Stimulated activated CD4-positive, alpha-beta T cell treated with anti-CD3 and anti-CD28 coated beads, TNF-alpha, amount 100 ng/mL, for 4 hours (primary cell): ENCODE measurements at regions not wholly inside any gene's neighbourhood (a gene's known extent, or its start where the extent isn't known, plus 50 kb on each side); places are given as distances from the start of the nearest gene placed in this dataset.

Experiments used
- DNase-seq, 3 experiments: peaks; one replicate each; pipeline ENCODE4 v3.0.0-alpha.2; 2020; ENCODE audit warnings: low read depth in 3 of 3

GRCh38 chr6:156564127-156564806 is 212.9 kb upstream of the ARID1B start:
- DNase-seq, result peak; percentile 52 to 64 (median 54)

- no peak for DNase-seq
Measured at GRCh38 chr6:156563714-156564113, 213.5 kb upstream of the ARID1B start.

- DNase-seq, result no peak
Measured at GRCh38 chr6:156562636-156563035, 214.5 kb upstream of the ARID1B start.

- DNase-seq, result no peak
Measured at GRCh38 chr6:156562019-156562418, 215.2 kb upstream of the ARID1B start.

GRCh38 chr6:156560476-156560875 is 216.7 kb upstream of the ARID1B start:
- no peak for DNase-seq

- no peak for DNase-seq
Measured at GRCh38 chr6:156559162-156559690, 218.0 kb upstream of the ARID1B start.

GRCh38 chr6:156557911-156558259 is 219.3 kb upstream of the ARID1B start:
- DNase-seq, result no peak

- DNase-seq, result no peak
Measured at GRCh38 chr6:156557251-156557910, 219.8 kb upstream of the ARID1B start.

- no peak for DNase-seq
Measured at GRCh38 chr6:156556811-156557210, 220.4 kb upstream of the ARID1B start.

GRCh38 chr6:156555116-156555515 is 222.1 kb upstream of the ARID1B start:
- no peak for DNase-seq

GRCh38 chr6:156554160-156554559 is 223.0 kb upstream of the ARID1B start:
- no peak for DNase-seq

GRCh38 chr6:156552849-156553248 is 224.3 kb upstream of the ARID1B start:
- no peak for DNase-seq

- no peak for DNase-seq
Measured at GRCh38 chr6:156550949-156551348, 226.2 kb upstream of the ARID1B start.

GRCh38 chr6:156545931-156546330 is 231.2 kb upstream of the ARID1B start:
- DNase-seq, result no peak

GRCh38 chr6:156545021-156545420 is 232.2 kb upstream of the ARID1B start:
- DNase-seq, result no peak

GRCh38 chr6:156544046-156544445 is 233.1 kb upstream of the ARID1B start:
- no peak for DNase-seq

GRCh38 chr6:156543431-156543830 is 233.7 kb upstream of the ARID1B start:
- DNase-seq, result no peak

GRCh38 chr6:156538875-156539660 is 238.1 kb upstream of the ARID1B start:
- DNase-seq, result no peak

GRCh38 chr6:156534594-156534993 is 242.6 kb upstream of the ARID1B start:
- no peak for DNase-seq

- DNase-seq, result no peak
Measured at GRCh38 chr6:156533872-156534524, 243.2 kb upstream of the ARID1B start.

GRCh38 chr6:156526081-156526480 is 251.1 kb upstream of the ARID1B start:
- no peak for DNase-seq

- no peak for DNase-seq
Measured at GRCh38 chr6:156525541-156525940, 251.6 kb upstream of the ARID1B start.
